Tibial nerve (tissue), 4 donors: ENCODE measurements at regions not wholly inside any gene's neighbourhood (a gene's known extent, or its start where the extent isn't known, plus 50 kb on each side); places are given as distances from the start of the nearest gene placed in this dataset.

Experiments
- DNase-seq, 2 donors: peaks; one replicate each; pipeline ENCODE4 v3.0.0-alpha.2; 2019; ENCODE audit warnings: low spot score in 2 of 2
- H3K27ac ChIP-seq, 4 donors: fragments of 200-600 bp; sonication (generic) in 3 of 4; one replicate each; pipeline ENCODE4 v1.5.1; 2017 to 2019; ENCODE audit warnings: mild to moderate bottlenecking in 1 of 4
- H3K27me3 ChIP-seq, 2 donors: fragments of 200-600 bp; sonication (generic) in 1 of 2; one replicate each; pipeline versions ENCODE4 v1.5.1 to v1.6.0; 2017 to 2019
- H3K36me3 ChIP-seq, 3 donors: fragments of 200-600 bp; sonication (generic); one replicate each; pipeline ENCODE4 v1.5.1; 2018 to 2019
- H3K4me1 ChIP-seq, 4 donors: fragments of 200-600 bp; sonication (generic) in 3 of 4; one replicate each; pipeline ENCODE4 v1.5.1; 2017 to 2019
- H3K4me3 ChIP-seq, 4 donors: fragments of 200-600 bp; sonication (generic) in 3 of 4; one replicate each; pipeline ENCODE4 v1.5.1; 2017 to 2019; ENCODE audit warnings: mild to moderate bottlenecking in 1 of 4, moderate library complexity in 1 of 4
- H3K9me3 ChIP-seq, 4 donors: fragments of 200-600 bp; sonication (generic) in 3 of 4; one replicate each; pipeline ENCODE4 v1.5.1; 2017 to 2019
- CTCF ChIP-seq, 5 experiments: fragments of 200-600 bp in 3 of 5; fragments of 450-650 bp in 2 of 5; sonication (generic) in 3 of 5; IDR thresholded peaks; one replicate each; pipeline ENCODE4 v1.5.1; 2016 to 2019; ENCODE audit warnings: antibody characterized with exemption in 5 of 5, mild to moderate bottlenecking in 3 of 5, moderate library complexity in 2 of 5
- EP300 ChIP-seq, 2 donors: sonication (generic); formaldehyde crosslinking; IDR thresholded peaks; one replicate each; pipeline ENCODE4 v1.6.1; 2017; ENCODE audit warnings: antibody characterized with exemption in 2 of 2, mild to moderate bottlenecking in 1 of 2
- POLR2A ChIP-seq, 2 donors: fragments of 450-650 bp; IDR thresholded peaks; one replicate each; pipeline ENCODE4 v1.6.1; 2017; ENCODE audit warnings: antibody characterized with exemption in 2 of 2, mild to moderate bottlenecking in 2 of 2, moderate library complexity in 2 of 2
- WGBS, 2 donors: methylation state at CpG; one replicate each; pipeline ENCODE4 v1.1.5; 2018; 5-methylcytosine and 5-hydroxymethylcytosine counted together

- Histone ChIP-seq H3K36me3 (no peaks in the 10 kb centered on the region), H3K27ac (no peak overlapping the region), H3K9me3 (no peaks in the 10 kb centered on the region), H3K4me3 (no peak overlapping the region), H3K4me1 (no peaks in the 10 kb centered on the region), H3K27me3 (no peaks in the 10 kb centered on the region)
- no peak for DNase-seq
- TF ChIP-seq EP300 (IDR thresholded peaks at IDR 0.05), result no peak
- TF ChIP-seq CTCF (IDR thresholded peaks at IDR 0.05), result no peak
- no peak for TF ChIP-seq POLR2A (IDR thresholded peaks at IDR 0.05)
- 62 to 79% methylated on average over 3 of the region's 3 CpGs for WGBS, 2 donors
Observed at GRCh38 chr1:238998577-238998976, 387.8 kb upstream of the CHRM3 start.

- no peak overlapping the region for H3K27ac ChIP-seq
- no peaks in the 10 kb centered on the region for H3K27me3 ChIP-seq
- H3K4me1 ChIP-seq, result no peaks in the 10 kb centered on the region
- no peak overlapping the region for H3K4me3 ChIP-seq
- H3K9me3 ChIP-seq, result peaks cover 0 to 6% (median 0%) of the 10 kb centered on the region in 4 donors
- TF ChIP-seq CTCF (IDR thresholded peaks at IDR 0.05) (no peak), POLR2A (IDR thresholded peaks at IDR 0.05) (no peak), EP300 (IDR thresholded peaks at IDR 0.05) (no peak)
- DNase-seq, result no peak
- WGBS, 2 donors, result 63 to 68% methylated on average over 6 of the region's 6 CpGs
- no peaks in the 10 kb centered on the region for H3K36me3 ChIP-seq
Observed at GRCh38 chr1:238991765-238992495, 394.4 kb upstream of the CHRM3 start.

DNA sequence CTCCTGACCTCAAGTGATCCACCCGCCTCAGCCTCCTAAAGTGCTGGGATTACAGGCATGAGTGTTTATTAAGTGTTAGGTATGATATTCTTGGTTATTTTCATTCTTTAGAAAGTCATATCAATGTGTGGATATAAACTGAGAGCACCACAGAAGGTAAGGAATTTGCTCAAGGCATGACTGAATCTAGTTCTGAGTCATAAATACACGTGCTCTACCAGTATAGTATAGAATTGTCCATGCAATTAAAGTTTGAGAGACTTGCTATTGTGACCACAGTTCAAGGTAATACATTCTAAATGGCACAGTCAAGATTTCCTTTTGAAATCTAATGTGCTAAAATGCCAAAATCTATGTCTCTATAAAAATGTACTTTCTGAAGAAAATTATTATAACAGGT, 401.1 kb upstream of the CHRM3 start:
- Histone ChIP-seq H3K4me1 (no peaks in the 10 kb centered on the region), H3K27me3 (no peaks in the 10 kb centered on the region), H3K4me3 (no peak overlapping the region), H3K36me3 (no peaks in the 10 kb centered on the region), H3K9me3 (peaks cover 0 to 6% (median 0%) of the 10 kb centered on the region in 4 donors), H3K27ac (no peak overlapping the region)
- TF ChIP-seq CTCF (IDR thresholded peaks at IDR 0.05), result no peak
- no peak for TF ChIP-seq EP300 (IDR thresholded peaks at IDR 0.05)
- TF ChIP-seq POLR2A (IDR thresholded peaks at IDR 0.05), result no peak
- no peak for DNase-seq
- 80 to 83% methylated on average over 2 of the region's 2 CpGs for WGBS, 2 donors

DNA sequence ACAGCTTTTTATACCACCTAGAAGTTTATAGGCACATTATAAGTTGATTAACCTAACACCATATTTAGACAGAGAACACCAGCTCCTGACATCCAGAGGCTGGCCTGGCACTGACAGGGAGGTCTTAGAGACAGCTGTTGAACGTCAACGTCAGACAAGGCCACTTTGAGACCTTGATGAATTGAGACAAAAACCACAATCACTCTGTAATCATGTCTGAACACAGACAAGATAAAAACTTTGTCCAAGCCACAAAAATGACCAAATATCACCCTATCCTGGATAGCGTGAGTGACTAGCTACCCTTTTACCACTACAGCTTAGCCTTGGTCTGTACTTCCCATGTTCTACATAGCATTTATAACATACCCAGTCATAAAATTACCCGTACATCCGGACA, 403.6 kb upstream of the CHRM3 start:
- Histone ChIP-seq H3K4me3 (no peak overlapping the region), H3K27ac (no peak overlapping the region), H3K9me3 (peaks cover 0 to 3% (median 0%) of the 10 kb centered on the region in 4 donors), H3K27me3 (no peaks in the 10 kb centered on the region), H3K36me3 (no peaks in the 10 kb centered on the region), H3K4me1 (no peaks in the 10 kb centered on the region)
- DNase-seq, result no peak
- no peak for TF ChIP-seq POLR2A (IDR thresholded peaks at IDR 0.05)
- no peak for TF ChIP-seq CTCF (IDR thresholded peaks at IDR 0.05)
- no peak for TF ChIP-seq EP300 (IDR thresholded peaks at IDR 0.05)
- 49 to 55% methylated on average over 5 of the region's 5 CpGs for WGBS, 2 donors

- Histone ChIP-seq H3K4me3 (no peak overlapping the region), H3K9me3 (no peaks in the 10 kb centered on the region), H3K36me3 (no peaks in the 10 kb centered on the region), H3K27me3 (no peaks in the 10 kb centered on the region), H3K4me1 (no peaks in the 10 kb centered on the region), H3K27ac (no peak overlapping the region)
- TF ChIP-seq CTCF (IDR thresholded peaks at IDR 0.05) (no peak), POLR2A (IDR thresholded peaks at IDR 0.05) (no peak), EP300 (IDR thresholded peaks at IDR 0.05) (no peak)
- WGBS, 2 donors, result 45 to 55% methylated on average over 2 of the region's 2 CpGs
- no peak for DNase-seq
Observed at GRCh38 chr1:238981317-238981933, 404.9 kb upstream of the CHRM3 start.
